ENCODE measurements at regions not wholly inside any gene's neighbourhood (a gene's known extent, or its start where the extent isn't known, plus 50 kb on each side); places are given as distances from the start of the nearest gene placed in this dataset.

DNA sequence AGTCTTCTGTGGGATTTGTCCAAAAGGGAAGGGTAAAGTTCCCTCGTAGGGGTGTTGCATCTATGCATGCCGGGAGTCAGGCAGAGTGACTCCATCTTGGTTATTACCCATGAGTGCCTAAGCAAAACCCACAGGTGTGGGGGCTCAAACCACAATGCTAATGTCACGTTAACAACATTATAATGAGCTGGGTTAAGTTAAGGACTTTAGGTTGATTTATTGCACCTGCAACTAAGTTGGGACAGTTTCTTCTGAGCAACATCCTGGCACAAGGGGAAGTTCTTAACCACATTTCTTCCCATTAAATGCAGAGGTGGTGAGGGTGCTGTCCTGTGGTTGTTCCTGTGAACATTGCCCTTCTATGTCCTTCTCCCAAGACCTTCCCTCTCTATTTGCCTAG, 1596.8 kb upstream of the SLC39A10 start:
- TF ChIP-seq ZNF138 (CRISPR knock-in tag; IDR thresholded peaks at IDR 0.05; ENCODE audit: low read depth) (no peak), POLR2AphosphoS5 (IDR thresholded peaks at IDR 0.05; ENCODE audit: low read depth, low read length) (no peak), ZNF232 (CRISPR knock-in tag; IDR thresholded peaks at IDR 0.05; ENCODE audit: borderline replicate concordance) (no peak), ZNF619 (CRISPR knock-in tag; IDR thresholded peaks at IDR 0.05) (no peak), RFX5 (IDR thresholded peaks at IDR 0.05; ENCODE audit: low read depth, low read length) (no peak), ZBTB1 (CRISPR knock-in tag; IDR thresholded peaks at IDR 0.05; ENCODE audit: borderline replicate concordance) (no peak), ZNF101 (CRISPR knock-in tag; IDR thresholded peaks at IDR 0.05; ENCODE audit: borderline replicate concordance, low read depth) (no peak), ZFP37 (CRISPR knock-in tag; IDR thresholded peaks at IDR 0.05; ENCODE audit: borderline replicate concordance) (no peak)
- TF ChIP-seq, protein P1, sequence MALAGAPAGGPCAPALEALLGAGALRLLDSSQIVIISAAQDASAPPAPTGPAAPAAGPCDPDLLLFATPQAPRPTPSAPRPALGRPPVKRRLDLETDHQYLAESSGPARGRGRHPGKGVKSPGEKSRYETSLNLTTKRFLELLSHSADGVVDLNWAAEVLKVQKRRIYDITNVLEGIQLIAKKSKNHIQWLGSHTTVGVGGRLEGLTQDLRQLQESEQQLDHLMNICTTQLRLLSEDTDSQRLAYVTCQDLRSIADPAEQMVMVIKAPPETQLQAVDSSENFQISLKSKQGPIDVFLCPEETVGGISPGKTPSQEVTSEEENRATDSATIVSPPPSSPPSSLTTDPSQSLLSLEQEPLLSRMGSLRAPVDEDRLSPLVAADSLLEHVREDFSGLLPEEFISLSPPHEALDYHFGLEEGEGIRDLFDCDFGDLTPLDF (CRISPR knock-in tag; IDR thresholded peaks at IDR 0.05), result no peak
- TF ChIP-seq, protein P2, sequence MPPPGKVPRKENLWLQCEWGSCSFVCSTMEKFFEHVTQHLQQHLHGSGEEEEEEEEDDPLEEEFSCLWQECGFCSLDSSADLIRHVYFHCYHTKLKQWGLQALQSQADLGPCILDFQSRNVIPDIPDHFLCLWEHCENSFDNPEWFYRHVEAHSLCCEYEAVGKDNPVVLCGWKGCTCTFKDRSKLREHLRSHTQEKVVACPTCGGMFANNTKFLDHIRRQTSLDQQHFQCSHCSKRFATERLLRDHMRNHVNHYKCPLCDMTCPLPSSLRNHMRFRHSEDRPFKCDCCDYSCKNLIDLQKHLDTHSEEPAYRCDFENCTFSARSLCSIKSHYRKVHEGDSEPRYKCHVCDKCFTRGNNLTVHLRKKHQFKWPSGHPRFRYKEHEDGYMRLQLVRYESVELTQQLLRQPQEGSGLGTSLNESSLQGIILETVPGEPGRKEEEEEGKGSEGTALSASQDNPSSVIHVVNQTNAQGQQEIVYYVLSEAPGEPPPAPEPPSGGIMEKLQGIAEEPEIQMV (CRISPR knock-in tag; IDR thresholded peaks at IDR 0.05; ENCODE audit: low read depth), result no peak
- TF ChIP-seq, protein P3, sequence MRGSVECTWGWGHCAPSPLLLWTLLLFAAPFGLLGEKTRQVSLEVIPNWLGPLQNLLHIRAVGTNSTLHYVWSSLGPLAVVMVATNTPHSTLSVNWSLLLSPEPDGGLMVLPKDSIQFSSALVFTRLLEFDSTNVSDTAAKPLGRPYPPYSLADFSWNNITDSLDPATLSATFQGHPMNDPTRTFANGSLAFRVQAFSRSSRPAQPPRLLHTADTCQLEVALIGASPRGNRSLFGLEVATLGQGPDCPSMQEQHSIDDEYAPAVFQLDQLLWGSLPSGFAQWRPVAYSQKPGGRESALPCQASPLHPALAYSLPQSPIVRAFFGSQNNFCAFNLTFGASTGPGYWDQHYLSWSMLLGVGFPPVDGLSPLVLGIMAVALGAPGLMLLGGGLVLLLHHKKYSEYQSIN (CRISPR knock-in tag; IDR thresholded peaks at IDR 0.05; ENCODE audit: borderline replicate concordance), result no peak
- TF ChIP-seq, protein P4, sequence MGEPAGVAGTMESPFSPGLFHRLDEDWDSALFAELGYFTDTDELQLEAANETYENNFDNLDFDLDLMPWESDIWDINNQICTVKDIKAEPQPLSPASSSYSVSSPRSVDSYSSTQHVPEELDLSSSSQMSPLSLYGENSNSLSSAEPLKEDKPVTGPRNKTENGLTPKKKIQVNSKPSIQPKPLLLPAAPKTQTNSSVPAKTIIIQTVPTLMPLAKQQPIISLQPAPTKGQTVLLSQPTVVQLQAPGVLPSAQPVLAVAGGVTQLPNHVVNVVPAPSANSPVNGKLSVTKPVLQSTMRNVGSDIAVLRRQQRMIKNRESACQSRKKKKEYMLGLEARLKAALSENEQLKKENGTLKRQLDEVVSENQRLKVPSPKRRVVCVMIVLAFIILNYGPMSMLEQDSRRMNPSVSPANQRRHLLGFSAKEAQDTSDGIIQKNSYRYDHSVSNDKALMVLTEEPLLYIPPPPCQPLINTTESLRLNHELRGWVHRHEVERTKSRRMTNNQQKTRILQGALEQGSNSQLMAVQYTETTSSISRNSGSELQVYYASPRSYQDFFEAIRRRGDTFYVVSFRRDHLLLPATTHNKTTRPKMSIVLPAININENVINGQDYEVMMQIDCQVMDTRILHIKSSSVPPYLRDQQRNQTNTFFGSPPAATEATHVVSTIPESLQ (CRISPR knock-in tag; conservative IDR thresholded peaks at IDR 0.05), result no peak
